Activated naive CD8-positive, alpha-beta T cell treated with anti-CD3 and anti-CD28 coated beads, Interleukin-2, amount 50 U/mL, for 16 hours (primary cell): ENCODE measurements at regions not wholly inside any gene's neighbourhood (a gene's known extent, or its start where the extent isn't known, plus 50 kb on each side); places are given as distances from the start of the nearest gene placed in this dataset.

ENCODE experiments used
- DNase-seq: peaks from one replicate; pipeline ENCODE4 v3.0.0-alpha.2; 2020; ENCODE audit warnings: low read depth, low spot score

GRCh38 chr3:150096700-150097587 lies 126.2 kb upstream of the PFN2 start:
- no peak for DNase-seq

GRCh38 chr3:150094150-150094933 lies 123.6 kb upstream of the PFN2 start:
- no peak for DNase-seq

GRCh38 chr3:150091626-150092025 lies 120.9 kb upstream of the PFN2 start:
- no peak for DNase-seq

- no peak for DNase-seq
Measured at GRCh38 chr3:150090877-150091276, 120.2 kb upstream of the PFN2 start.

- no peak for DNase-seq
Measured at GRCh38 chr3:150090006-150090405, 119.3 kb upstream of the PFN2 start.

GRCh38 chr3:150084128-150084527 lies 113.4 kb upstream of the PFN2 start:
- no peak for DNase-seq

GRCh38 chr3:150083655-150084042 lies 113.0 kb upstream of the PFN2 start:
- no peak for DNase-seq

GRCh38 chr3:150082898-150083654 lies 112.4 kb upstream of the PFN2 start:
- no peak for DNase-seq

GRCh38 chr3:150081084-150081483 lies 110.4 kb upstream of the PFN2 start:
- no peak for DNase-seq

- DNase-seq, result no peak
Measured at GRCh38 chr3:150080058-150080730, 109.5 kb upstream of the PFN2 start.

- DNase-seq, result no peak
Measured at GRCh38 chr3:150079029-150079739, 108.5 kb upstream of the PFN2 start.

- DNase-seq, result no peak
Measured at GRCh38 chr3:150077581-150078247, 107.0 kb upstream of the PFN2 start.

- no peak for DNase-seq
Measured at GRCh38 chr3:150077107-150077506, 106.4 kb upstream of the PFN2 start.

GRCh38 chr3:150076443-150076842 lies 105.7 kb upstream of the PFN2 start:
- DNase-seq, result no peak

- no peak for DNase-seq
Measured at GRCh38 chr3:150075417-150075865, 104.7 kb upstream of the PFN2 start.

- no peak for DNase-seq
Measured at GRCh38 chr3:150074697-150075416, 104.2 kb upstream of the PFN2 start.

GRCh38 chr3:150074277-150074676 lies 103.6 kb upstream of the PFN2 start:
- no peak for DNase-seq

- no peak for DNase-seq
Measured at GRCh38 chr3:150073513-150073912, 102.8 kb upstream of the PFN2 start.

- no peak for DNase-seq
Measured at GRCh38 chr3:150073031-150073430, 102.3 kb upstream of the PFN2 start.

GRCh38 chr3:150072576-150072975 lies 101.9 kb upstream of the PFN2 start:
- no peak for DNase-seq
